ENCODE measurements at regions not wholly inside any gene's neighbourhood (a gene's known extent, or its start where the extent isn't known, plus 50 kb on each side); places are given as distances from the start of the nearest gene placed in this dataset.

DNA sequence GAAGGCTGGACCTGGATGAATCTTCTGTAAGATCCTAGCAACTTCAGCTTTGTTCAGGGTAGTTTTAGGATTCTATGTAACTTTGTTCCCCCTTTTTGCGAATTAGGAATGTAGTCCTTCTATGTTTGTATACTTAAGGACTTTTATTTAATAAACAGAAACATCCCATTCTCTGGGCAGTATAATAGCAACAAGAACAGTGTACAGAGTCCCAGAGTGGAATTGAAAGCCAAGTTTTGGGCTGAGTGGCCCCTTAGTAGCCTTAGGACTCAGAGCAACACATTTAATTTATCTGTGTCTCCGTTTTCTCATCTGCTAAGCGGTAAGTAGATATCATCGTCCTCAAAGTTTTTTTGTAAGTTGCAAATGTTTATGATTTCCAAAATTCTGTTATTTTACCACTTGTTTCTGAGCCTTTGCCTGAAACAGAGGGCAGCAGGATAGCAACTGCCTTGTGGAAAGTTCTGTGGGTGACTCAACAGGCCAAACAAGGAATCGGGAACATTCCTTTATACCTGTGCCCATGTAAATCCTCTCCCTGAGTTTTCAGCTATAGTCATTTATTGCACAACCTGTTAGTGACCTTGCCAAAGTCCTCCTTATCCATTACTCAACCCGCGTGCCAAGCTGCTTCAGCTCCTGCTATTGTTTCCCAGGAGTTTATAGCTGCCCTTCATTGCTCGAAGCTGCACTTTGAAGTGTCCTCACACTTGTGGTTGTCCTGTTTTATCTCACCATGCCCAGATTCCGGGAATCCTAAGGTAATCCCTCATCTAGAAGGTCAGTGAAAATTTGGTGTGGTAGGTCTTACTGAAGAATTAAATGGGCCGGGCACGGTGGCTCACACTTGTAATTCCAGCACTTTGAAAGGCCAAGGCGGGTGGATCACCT, 199.1 kb upstream of the AHR start (continued):
- TF ChIP-seq ZNF382 (CRISPR knock-in tag; IDR thresholded peaks at IDR 0.05; ENCODE audit: borderline replicate concordance) (no peak), SETDB1 (CRISPR knock-in tag; IDR thresholded peaks at IDR 0.05; ENCODE audit: borderline replicate concordance) (no peak), ARNTL (CRISPR knock-in tag; IDR thresholded peaks at IDR 0.05) (peak; percentile 87), ZNF678 (CRISPR knock-in tag; IDR thresholded peaks at IDR 0.05) (no peak), MTF1 (CRISPR knock-in tag; IDR thresholded peaks at IDR 0.05) (peak; percentile 64; the same call in 1 of the 2 replicates), TEAD3 (CRISPR knock-in tag; optimal IDR thresholded peaks at IDR 0.05; ENCODE audit: borderline replicate concordance) (peak; percentile 95), ZNF232 (CRISPR knock-in tag; IDR thresholded peaks at IDR 0.05; ENCODE audit: borderline replicate concordance) (peak; percentile 78; the same call in 1 of the 2 replicates), CC2D1A (CRISPR knock-in tag; IDR thresholded peaks at IDR 0.05) (0 out of 2 replicates have a peak, but pooled peaks have one; percentile 51), ZNF572 (CRISPR knock-in tag; IDR thresholded peaks at IDR 0.05) (no peak), ZNF850 (CRISPR knock-in tag; conservative IDR thresholded peaks at IDR 0.05) (no peak), KLF13 (CRISPR knock-in tag; IDR thresholded peaks at IDR 0.05) (no peak), BCL6 (CRISPR knock-in tag; IDR thresholded peaks at IDR 0.05) (peak; percentile 94), ARNT2 (CRISPR knock-in tag; IDR thresholded peaks at IDR 0.05; ENCODE audit: low read depth) (peak; percentile 85), TCF7 (IDR thresholded peaks at IDR 0.05; ENCODE audit: low read depth) (peak; percentile 92)
- TF ChIP-seq, protein P1, sequence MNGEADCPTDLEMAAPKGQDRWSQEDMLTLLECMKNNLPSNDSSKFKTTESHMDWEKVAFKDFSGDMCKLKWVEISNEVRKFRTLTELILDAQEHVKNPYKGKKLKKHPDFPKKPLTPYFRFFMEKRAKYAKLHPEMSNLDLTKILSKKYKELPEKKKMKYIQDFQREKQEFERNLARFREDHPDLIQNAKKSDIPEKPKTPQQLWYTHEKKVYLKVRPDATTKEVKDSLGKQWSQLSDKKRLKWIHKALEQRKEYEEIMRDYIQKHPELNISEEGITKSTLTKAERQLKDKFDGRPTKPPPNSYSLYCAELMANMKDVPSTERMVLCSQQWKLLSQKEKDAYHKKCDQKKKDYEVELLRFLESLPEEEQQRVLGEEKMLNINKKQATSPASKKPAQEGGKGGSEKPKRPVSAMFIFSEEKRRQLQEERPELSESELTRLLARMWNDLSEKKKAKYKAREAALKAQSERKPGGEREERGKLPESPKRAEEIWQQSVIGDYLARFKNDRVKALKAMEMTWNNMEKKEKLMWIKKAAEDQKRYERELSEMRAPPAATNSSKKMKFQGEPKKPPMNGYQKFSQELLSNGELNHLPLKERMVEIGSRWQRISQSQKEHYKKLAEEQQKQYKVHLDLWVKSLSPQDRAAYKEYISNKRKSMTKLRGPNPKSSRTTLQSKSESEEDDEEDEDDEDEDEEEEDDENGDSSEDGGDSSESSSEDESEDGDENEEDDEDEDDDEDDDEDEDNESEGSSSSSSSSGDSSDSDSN (CRISPR knock-in tag; IDR thresholded peaks at IDR 0.05): 0 out of 2 replicates have a peak, but pooled peaks have one; percentile 37
- TF ChIP-seq, protein P2, sequence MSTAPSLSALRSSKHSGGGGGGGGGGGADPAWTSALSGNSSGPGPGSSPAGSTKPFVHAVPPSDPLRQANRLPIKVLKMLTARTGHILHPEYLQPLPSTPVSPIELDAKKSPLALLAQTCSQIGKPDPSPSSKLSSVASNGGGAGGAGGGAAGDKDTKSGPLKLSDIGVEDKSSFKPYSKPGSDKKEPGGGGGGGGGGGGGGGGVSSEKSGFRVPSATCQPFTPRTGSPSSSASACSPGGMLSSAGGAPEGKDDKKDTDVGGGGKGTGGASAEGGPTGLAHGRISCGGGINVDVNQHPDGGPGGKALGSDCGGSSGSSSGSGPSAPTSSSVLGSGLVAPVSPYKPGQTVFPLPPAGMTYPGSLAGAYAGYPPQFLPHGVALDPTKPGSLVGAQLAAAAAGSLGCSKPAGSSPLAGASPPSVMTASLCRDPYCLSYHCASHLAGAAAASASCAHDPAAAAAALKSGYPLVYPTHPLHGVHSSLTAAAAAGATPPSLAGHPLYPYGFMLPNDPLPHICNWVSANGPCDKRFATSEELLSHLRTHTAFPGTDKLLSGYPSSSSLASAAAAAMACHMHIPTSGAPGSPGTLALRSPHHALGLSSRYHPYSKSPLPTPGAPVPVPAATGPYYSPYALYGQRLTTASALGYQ (CRISPR knock-in tag; IDR thresholded peaks at IDR 0.05): peak; percentile 97
- TF ChIP-seq, protein P3, sequence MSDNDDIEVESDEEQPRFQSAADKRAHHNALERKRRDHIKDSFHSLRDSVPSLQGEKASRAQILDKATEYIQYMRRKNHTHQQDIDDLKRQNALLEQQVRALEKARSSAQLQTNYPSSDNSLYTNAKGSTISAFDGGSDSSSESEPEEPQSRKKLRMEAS (IDR thresholded peaks at IDR 0.05): peak; percentile 94
- TF ChIP-seq, protein P4, sequence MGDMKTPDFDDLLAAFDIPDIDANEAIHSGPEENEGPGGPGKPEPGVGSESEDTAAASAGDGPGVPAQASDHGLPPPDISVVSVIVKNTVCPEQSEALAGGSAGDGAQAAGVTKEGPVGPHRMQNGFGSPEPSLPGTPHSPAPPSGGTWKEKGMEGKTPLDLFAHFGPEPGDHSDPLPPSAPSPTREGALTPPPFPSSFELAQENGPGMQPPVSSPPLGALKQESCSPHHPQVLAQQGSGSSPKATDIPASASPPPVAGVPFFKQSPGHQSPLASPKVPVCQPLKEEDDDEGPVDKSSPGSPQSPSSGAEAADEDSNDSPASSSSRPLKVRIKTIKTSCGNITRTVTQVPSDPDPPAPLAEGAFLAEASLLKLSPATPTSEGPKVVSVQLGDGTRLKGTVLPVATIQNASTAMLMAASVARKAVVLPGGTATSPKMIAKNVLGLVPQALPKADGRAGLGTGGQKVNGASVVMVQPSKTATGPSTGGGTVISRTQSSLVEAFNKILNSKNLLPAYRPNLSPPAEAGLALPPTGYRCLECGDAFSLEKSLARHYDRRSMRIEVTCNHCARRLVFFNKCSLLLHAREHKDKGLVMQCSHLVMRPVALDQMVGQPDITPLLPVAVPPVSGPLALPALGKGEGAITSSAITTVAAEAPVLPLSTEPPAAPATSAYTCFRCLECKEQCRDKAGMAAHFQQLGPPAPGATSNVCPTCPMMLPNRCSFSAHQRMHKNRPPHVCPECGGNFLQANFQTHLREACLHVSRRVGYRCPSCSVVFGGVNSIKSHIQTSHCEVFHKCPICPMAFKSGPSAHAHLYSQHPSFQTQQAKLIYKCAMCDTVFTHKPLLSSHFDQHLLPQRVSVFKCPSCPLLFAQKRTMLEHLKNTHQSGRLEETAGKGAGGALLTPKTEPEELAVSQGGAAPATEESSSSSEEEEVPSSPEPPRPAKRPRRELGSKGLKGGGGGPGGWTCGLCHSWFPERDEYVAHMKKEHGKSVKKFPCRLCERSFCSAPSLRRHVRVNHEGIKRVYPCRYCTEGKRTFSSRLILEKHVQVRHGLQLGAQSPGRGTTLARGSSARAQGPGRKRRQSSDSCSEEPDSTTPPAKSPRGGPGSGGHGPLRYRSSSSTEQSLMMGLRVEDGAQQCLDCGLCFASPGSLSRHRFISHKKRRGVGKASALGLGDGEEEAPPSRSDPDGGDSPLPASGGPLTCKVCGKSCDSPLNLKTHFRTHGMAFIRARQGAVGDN (CRISPR knock-in tag; IDR thresholded peaks at IDR 0.05): peak; percentile 27; the same call in 1 of the 2 replicates
- TF ChIP-seq, protein P5, sequence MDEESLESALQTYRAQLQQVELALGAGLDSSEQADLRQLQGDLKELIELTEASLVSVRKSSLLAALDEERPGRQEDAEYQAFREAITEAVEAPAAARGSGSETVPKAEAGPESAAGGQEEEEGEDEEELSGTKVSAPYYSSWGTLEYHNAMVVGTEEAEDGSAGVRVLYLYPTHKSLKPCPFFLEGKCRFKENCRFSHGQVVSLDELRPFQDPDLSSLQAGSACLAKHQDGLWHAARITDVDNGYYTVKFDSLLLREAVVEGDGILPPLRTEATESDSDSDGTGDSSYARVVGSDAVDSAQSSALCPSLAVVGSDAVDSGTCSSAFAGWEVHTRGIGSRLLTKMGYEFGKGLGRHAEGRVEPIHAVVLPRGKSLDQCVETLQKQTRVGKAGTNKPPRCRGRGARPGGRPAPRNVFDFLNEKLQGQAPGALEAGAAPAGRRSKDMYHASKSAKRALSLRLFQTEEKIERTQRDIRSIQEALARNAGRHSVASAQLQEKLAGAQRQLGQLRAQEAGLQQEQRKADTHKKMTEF (CRISPR knock-in tag; IDR thresholded peaks at IDR 0.05): peak; percentile 97; the same call in 1 of the 2 replicates

All from HepG2 (cell line).